SU-DHL-6 (cell line): ENCODE measurements at regions not wholly inside any gene's neighbourhood (a gene's known extent, or its start where the extent isn't known, plus 50 kb on each side); places are given as distances from the start of the nearest gene placed in this dataset.

Source experiments
- H2AFZ ChIP-seq: fragments of 200-600 bp; sonication (generic); 2 replicates; pipeline ENCODE4 v1.6.1; 2014; ENCODE audit warnings: low read depth, mild to moderate bottlenecking, moderate library complexity, mixed read lengths, antibody characterized with exemption, low read length; ENCODE audit not compliant: severe bottlenecking
- H3F3A ChIP-seq: fragments of 200-600 bp; shearing (Covaris generic); 2 replicates; pipeline ENCODE4 v1.6.0; 2016; ENCODE audit warnings: antibody characterized with exemption, mild to moderate bottlenecking; ENCODE audit not compliant: insufficient read depth
- H3K27ac ChIP-seq: fragments of 200-600 bp; sonication (generic); 2 replicates; pipeline ENCODE4 v1.5.1; 2016; ENCODE audit warnings: low read depth, mild to moderate bottlenecking, low read length, moderate library complexity, mixed read lengths
- H3K27me3 ChIP-seq: fragments of 200-600 bp; sonication (generic), shearing (Covaris generic); 2 replicates; pipeline ENCODE4 v1.6.0; 2014; ENCODE audit warnings: mild to moderate bottlenecking, low read length
- H3K36me3 ChIP-seq: fragments of 200-600 bp; sonication (generic); 2 replicates; pipeline ENCODE4 v1.6.1; 2014; ENCODE audit warnings: mild to moderate bottlenecking, low read length, mixed read lengths
- H3K4me2 ChIP-seq: fragments of 300-600, 200-600 bp; shearing (Covaris generic), sonication (generic); 2 replicates; pipeline ENCODE4 v1.6.0; 2014; ENCODE audit warnings: low read length, low read depth, mild to moderate bottlenecking; ENCODE audit not compliant: poor library complexity, severe bottlenecking
- H3K4me3 ChIP-seq: fragments of 200-600 bp; sonication (generic); 2 replicates; pipeline ENCODE4 v1.5.1; 2014; ENCODE audit warnings: antibody characterized with exemption, low read length, mild to moderate bottlenecking, mixed read lengths; ENCODE audit not compliant: insufficient read depth, poor library complexity, severe bottlenecking
- H3K79me2 ChIP-seq: fragments of 200-600 bp; sonication (generic); 2 replicates; pipeline ENCODE4 v1.6.1; 2014; ENCODE audit warnings: mild to moderate bottlenecking, low read length, moderate library complexity; ENCODE audit not compliant: insufficient read depth
- H3K9ac ChIP-seq: fragments of 200-600 bp; sonication (generic); 2 replicates; pipeline ENCODE4 v1.7.0; 2014; ENCODE audit warnings: mild to moderate bottlenecking, low read length
- H3K9me2 ChIP-seq: fragments of 200-600 bp; sonication (generic); replicated peaks from 2 replicates; pipeline ENCODE4 v1.6.1; 2014; ENCODE audit warnings: low read length; ENCODE audit not compliant: insufficient read depth
- H3K9me3 ChIP-seq: fragments of 200-600 bp; sonication (generic); 2 replicates; pipeline ENCODE4 v1.6.1; 2014; ENCODE audit warnings: low read length, mixed read lengths; ENCODE audit not compliant: insufficient read depth
- H4K20me1 ChIP-seq: fragments of 200-600 bp; sonication (generic); 2 replicates; pipeline ENCODE4 v1.6.1; 2014; ENCODE audit warnings: low read depth, mild to moderate bottlenecking, antibody characterized with exemption, low read length, moderate library complexity, mixed read lengths
- CTCF ChIP-seq: fragments of 200-600 bp; sonication (generic); IDR thresholded peaks from one replicate; pipeline ENCODE4 v1.5.1; 2017; ENCODE audit warnings: antibody characterized with exemption, mild to moderate bottlenecking, low read length, moderate library complexity; ENCODE audit not compliant: insufficient read depth, poor library complexity, severe bottlenecking
- EZH2phosphoT487 ChIP-seq: fragments of 200-600 bp; sonication (generic), shearing (Covaris generic); conservative IDR thresholded peaks from 2 replicates; pipeline ENCODE4 v1.6.1; 2018; ENCODE audit warnings: mild to moderate bottlenecking, antibody characterized with exemption, low read length, moderate library complexity, mixed read lengths

- Histone ChIP-seq H3K27ac (no peak overlapping the region), H3K9me2 (no peaks in the 10 kb centered on the region), H2AFZ (no peak overlapping the region), H3K4me3 (no peak overlapping the region), H3F3A (no peaks in the 10 kb centered on the region), H3K27me3 (no peaks in the 10 kb centered on the region), H3K36me3 (no peaks in the 10 kb centered on the region), H3K79me2 (no peaks in the 10 kb centered on the region), H3K4me2 (no peak overlapping the region), H4K20me1 (no peaks in the 10 kb centered on the region), H3K9me3 (no peaks in the 10 kb centered on the region), H3K9ac (no peak overlapping the region)
- TF ChIP-seq CTCF: no peak
- TF ChIP-seq EZH2phosphoT487: no peak
Observed at GRCh38 chr5:60148366-60148765, 254.8 kb upstream of the PDE4D start.

- H3K27me3 ChIP-seq: no peaks in the 10 kb centered on the region
- TF ChIP-seq CTCF: no peak
- TF ChIP-seq EZH2phosphoT487: no peak
- no peak overlapping the region for H3K4me3 ChIP-seq
- H3K4me2 ChIP-seq: no peak overlapping the region
- H2AFZ ChIP-seq: no peak overlapping the region
- H3F3A ChIP-seq: no peaks in the 10 kb centered on the region
- no peaks in the 10 kb centered on the region for H3K36me3 ChIP-seq
- H4K20me1 ChIP-seq: no peaks in the 10 kb centered on the region
- no peaks in the 10 kb centered on the region for H3K9me3 ChIP-seq
- no peak overlapping the region for H3K27ac ChIP-seq
- H3K79me2 ChIP-seq: no peaks in the 10 kb centered on the region
- no peak overlapping the region for H3K9ac ChIP-seq
- H3K9me2 ChIP-seq: no peaks in the 10 kb centered on the region
Observed at GRCh38 chr5:60147791-60148190, 254.3 kb upstream of the PDE4D start.

- no peaks in the 10 kb centered on the region for H3K9me2 ChIP-seq
- no peaks in the 10 kb centered on the region for H3K27me3 ChIP-seq
- TF ChIP-seq CTCF: no peak
- no peak for TF ChIP-seq EZH2phosphoT487
Observed at GRCh38 chr5:60143942-60144549, 250.5 kb upstream of the PDE4D start.

More at GRCh38 chr5:60143942-60144549, 250.5 kb upstream of the PDE4D start:
- H3K27ac ChIP-seq: no peak overlapping the region
- no peak overlapping the region for H2AFZ ChIP-seq
- no peaks in the 10 kb centered on the region for H3K79me2 ChIP-seq
- H3K4me2 ChIP-seq: no peak overlapping the region
- H3K36me3 ChIP-seq: no peaks in the 10 kb centered on the region
- H3K4me3 ChIP-seq: no peak overlapping the region
- no peaks in the 10 kb centered on the region for H4K20me1 ChIP-seq
- no peaks in the 10 kb centered on the region for H3F3A ChIP-seq
- no peaks in the 10 kb centered on the region for H3K9me3 ChIP-seq
- no peak overlapping the region for H3K9ac ChIP-seq
